ENCODE measurements at regions not wholly inside any gene's neighbourhood (a gene's known extent, or its start where the extent isn't known, plus 50 kb on each side); places are given as distances from the start of the nearest gene placed in this dataset.

DNA sequence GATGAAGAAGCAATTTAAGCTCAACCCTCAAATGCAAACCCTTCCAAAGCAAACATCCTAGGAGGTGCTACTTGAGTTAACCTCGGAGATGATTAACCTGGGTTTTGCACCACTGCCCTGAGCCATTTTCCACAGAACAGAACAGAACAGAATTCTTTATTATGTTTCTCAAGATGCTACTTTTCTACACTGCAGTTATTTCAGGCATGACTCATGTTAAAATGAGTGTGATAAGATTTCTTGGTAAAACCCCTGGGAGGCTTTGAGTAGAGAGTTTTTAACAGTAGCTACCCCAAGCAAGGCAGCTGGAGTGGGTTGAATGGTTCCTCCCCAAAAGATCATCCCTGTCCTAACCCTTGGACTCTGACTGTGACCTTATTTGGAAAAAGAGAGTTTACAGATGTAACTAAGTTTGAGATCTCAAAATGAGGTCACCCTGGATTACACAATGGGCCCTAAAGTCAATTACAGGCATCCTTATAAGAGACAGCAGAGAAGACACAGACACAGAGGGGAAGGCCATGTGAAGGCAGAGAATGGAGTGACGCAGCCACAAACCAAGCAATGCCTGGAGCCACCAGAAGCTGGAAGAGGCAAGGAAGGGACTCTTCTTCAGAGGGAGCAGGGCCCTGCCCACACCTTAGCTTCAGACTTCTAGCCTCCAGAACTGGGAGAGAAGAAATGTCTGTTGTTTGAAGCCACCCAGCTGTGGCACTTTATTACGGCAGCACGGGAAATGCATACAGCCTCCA is 153.4 kb downstream of the ETS2 start:
- Histone ChIP-seq H3K18ac (ENCODE audit: insufficient read length, low read depth, low read length) (peak overlapping the region; percentile 17), H4K20me1 (ENCODE audit: control insufficient read depth, insufficient read depth, insufficient read length) (no peaks in the 10 kb centered on the region), H3T11ph (ENCODE audit: low read length) (no peak overlapping the region), H2AK5ac (ENCODE audit: insufficient read length, low read length) (no peak overlapping the region), H3K56ac (ENCODE audit: insufficient read length, low read depth, low read length) (no peak overlapping the region), H3K14ac (ENCODE audit: insufficient read depth, low read length) (no peak overlapping the region), H4K5ac (ENCODE audit: insufficient read length, low read depth, low read length) (no peak overlapping the region), H3K27me3 (ENCODE audit: insufficient read depth, low read length) (no peaks in the 10 kb centered on the region), H3K79me2 (ENCODE audit: insufficient read depth, low read length) (no peaks in the 10 kb centered on the region), H2BK12ac (ENCODE audit: insufficient read length, low read depth, low read length) (no peak overlapping the region), H3K27ac (ENCODE audit: insufficient read length, low read depth, low read length) (no peak overlapping the region), H3K23me2 (ENCODE audit: insufficient read length, low read depth, low read length, poor library complexity, severe bottlenecking) (no peaks in the 10 kb centered on the region), H3K4ac (ENCODE audit: low read depth, low read length) (no peak overlapping the region), H3K4me2 (ENCODE audit: insufficient read depth, insufficient read length, low read length) (no peak overlapping the region), H2BK120ac (ENCODE audit: low read depth, low read length, poor library complexity, severe bottlenecking) (no peak overlapping the region), H3K4me1 (ENCODE audit: insufficient read depth, low read length) (no peaks in the 10 kb centered on the region; the same call in 1 of the 2 replicates), H3K79me1 (ENCODE audit: insufficient read depth, low read depth, low read length, poor library complexity, severe bottlenecking) (no peaks in the 10 kb centered on the region), H3K23ac (ENCODE audit: insufficient read length, low read depth, low read length) (no peak overlapping the region), H2BK20ac (ENCODE audit: low read depth, low read length, poor library complexity, severe bottlenecking) (no peak overlapping the region), H2BK15ac (ENCODE audit: low read depth, low read length) (no peak overlapping the region), H4K91ac (ENCODE audit: insufficient read length, low read depth, low read length) (no peak overlapping the region), H3K9ac (ENCODE audit: extremely low read depth, insufficient read length, low read length) (no peak overlapping the region), H3K9me3 (ENCODE audit: control insufficient read depth, low read depth, low read length) (no peaks in the 10 kb centered on the region), H4K8ac (replicated peaks; ENCODE audit: insufficient read length, low read depth, low read length) (no peak overlapping the region), H2BK5ac (ENCODE audit: insufficient read length, low read length) (no peak overlapping the region), H2AFZ (ENCODE audit: low read length) (no peak overlapping the region)
- Mint-ChIP-seq H3K9me3 (peaks cover 16 to 19% of the 10 kb centered on the region in 2 experiments), H3K27ac (peak overlapping the region in 1 of 3 experiments; percentile 75; a peak in 2 of 7 replicates), H3K36me3 (ENCODE audit: insufficient read depth in 1 of 3, low read depth in 3 of 3) (peaks cover 0 to 14% (median 7%) of the 10 kb centered on the region in 3 experiments; a peak in 5 of 7 replicates), H3K27me3 (ENCODE audit: low read depth) (peaks cover 7% of the 10 kb centered on the region), H3K4me3 (no peak overlapping the region), H3K4me1 (peaks cover 5 to 17% of the 10 kb centered on the region in 2 experiments)
- TF ChIP-seq, protein P1, sequence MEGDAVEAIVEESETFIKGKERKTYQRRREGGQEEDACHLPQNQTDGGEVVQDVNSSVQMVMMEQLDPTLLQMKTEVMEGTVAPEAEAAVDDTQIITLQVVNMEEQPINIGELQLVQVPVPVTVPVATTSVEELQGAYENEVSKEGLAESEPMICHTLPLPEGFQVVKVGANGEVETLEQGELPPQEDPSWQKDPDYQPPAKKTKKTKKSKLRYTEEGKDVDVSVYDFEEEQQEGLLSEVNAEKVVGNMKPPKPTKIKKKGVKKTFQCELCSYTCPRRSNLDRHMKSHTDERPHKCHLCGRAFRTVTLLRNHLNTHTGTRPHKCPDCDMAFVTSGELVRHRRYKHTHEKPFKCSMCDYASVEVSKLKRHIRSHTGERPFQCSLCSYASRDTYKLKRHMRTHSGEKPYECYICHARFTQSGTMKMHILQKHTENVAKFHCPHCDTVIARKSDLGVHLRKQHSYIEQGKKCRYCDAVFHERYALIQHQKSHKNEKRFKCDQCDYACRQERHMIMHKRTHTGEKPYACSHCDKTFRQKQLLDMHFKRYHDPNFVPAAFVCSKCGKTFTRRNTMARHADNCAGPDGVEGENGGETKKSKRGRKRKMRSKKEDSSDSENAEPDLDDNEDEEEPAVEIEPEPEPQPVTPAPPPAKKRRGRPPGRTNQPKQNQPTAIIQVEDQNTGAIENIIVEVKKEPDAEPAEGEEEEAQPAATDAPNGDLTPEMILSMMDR (conservative IDR thresholded peaks at IDR 0.05), result no peak
- DNase-seq, result no peak
- WGBS (ENCODE audit: extremely low coverage, insufficient read length, low lambda C conversion rate), result no CpG with 5 or more reads among the region's 4 CpGs
